GM18498 (cell line): ENCODE measurements at regions not wholly inside any gene's neighbourhood (a gene's known extent, or its start where the extent isn't known, plus 50 kb on each side); places are given as distances from the start of the nearest gene placed in this dataset.

ENCODE experiments used
- ATAC-seq: cut with Tn5 transposase; IDR thresholded peaks from one replicate; pipeline ENCODE4 v1.9.1; 2021; ENCODE audit warnings: mild to moderate bottlenecking, moderate library complexity; ENCODE audit not compliant: unreplicated experiment

DNA sequence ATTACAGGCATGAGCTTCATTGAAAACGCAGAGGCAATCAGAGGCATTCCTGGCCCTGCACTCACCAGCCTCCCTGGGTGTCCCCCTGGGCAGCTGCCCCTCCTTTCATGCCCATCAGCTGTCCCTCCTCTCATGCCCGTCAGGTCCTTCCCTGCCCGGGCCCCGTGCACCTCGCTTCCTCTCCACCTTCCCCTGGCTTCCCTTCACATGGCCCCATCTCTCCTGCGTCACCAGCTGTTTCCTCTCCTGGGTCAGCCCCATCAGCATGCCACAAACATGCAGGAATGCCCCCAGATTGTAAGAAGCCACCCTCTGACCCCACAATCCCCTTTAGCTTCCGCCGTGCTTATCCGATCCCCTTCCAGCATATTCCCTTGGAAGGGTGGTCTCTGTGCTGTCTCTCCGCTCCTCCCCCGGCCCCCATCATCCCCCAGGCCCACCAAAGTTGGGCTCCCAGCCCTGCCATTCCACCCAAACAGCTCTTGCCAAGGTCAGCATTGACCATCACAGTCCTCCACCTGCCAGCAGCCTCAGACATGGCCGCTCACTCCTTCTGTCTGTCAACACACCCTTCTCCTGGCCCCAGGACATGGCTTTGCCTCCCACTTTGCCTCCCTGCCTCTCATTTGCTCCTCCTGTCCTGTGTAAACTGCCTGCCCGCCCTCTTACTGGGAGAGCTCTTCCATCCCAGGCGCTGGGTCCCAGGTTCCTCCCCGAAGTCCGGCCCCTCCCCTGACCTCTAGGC lies 98.6 kb upstream of the IER5L start:
- ATAC-seq = no peak

GRCh38 chr9:129275626-129276247 lies 97.7 kb upstream of the IER5L start:
- no peak for ATAC-seq

- ATAC-seq = no peak
Measured at GRCh38 chr9:129273941-129274684, 96.1 kb upstream of the IER5L start.

DNA sequence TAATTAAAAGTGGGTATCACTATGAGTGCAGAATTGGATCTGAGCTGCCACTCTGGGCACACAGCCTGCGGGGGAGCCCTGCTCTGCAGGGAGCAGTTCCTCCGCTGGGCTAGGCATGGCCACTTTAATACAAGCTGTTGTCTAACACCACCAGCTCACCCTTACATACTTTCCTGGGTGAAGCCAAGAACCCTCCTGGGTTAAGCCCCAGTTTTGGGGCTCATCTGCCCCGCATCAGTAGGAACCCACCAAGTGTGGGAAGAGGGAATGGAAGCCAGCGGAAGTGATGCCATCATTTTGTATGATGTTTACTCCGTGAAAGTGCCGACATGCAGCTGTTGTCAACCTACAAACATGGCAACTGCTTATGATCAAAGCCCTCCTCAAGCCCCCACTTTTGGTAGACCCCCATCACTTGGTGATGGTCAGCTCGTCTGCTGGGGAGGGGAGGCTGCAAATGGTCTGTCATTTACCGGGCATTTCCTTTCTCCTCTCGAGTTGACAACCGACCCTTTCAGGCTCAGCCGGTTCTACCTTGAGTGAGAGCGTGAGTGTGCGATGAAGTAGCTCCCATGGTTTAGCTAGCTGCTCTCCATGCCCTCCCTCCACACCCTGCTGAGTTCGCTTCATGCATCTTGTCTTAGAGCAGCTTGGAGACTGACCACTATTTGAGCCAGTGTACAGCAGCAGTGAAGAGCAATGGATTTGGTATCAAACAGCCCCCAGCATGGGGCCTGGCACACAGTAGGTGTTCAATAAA lies 95.3 kb upstream of the IER5L start:
- ATAC-seq = no peak

DNA sequence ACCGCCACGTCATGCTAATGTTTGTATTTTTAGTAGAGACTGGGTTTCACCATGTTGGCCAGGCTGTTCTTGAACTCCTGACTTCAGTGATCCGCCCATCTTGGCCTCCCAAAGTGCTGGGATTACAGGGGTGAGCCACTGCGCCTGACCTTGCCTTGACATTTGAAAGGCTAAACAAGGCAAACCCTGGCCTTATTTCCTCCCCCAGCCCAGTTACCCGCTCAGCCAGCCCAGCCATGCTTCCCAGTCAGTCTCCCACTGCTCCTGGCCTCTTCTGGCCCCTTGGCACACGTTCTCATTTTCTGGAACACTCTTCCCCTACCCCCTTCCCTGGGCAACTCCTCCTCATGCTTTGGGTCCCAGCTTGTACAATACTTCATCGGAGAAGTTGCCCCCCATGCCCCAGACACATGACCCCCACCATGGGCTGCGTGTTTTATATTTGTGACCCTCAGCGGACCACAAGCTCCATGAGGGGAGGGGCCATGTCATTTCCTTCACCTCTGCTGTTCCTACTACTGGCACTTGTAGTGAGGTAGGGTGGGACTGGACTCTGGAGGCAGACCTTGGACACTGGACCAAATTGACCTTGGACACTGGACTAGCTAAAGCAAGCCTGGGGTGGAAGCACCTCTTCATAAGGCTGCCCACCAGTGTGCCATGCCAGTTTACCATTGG lies 94.4 kb upstream of the IER5L start:
- no peak for ATAC-seq

DNA sequence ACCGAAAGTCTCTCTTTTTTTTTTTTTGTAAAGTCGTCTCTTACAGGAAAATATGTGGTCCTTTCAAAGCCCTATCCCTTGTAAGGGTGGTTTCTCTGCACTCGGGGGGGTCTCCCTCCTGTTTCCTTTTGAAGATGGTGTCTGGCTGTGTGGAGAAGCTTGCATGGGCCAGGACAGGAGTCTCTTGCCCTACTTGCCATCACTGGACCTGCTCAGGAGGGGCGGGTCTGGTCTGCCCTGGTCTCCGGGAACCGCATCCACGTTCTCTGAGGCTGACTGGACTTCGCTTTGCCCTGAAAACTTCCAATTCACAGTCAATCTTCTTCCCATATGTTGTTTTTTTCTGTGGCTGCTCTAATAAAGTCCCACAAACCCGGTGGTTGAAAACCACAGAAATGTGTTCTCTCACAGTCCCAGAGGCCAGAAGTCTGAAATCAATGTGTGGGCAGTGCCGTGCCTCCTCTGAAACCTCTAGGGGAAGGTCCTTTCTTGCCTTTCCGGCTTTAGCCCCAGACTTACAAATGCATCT lies 92.9 kb upstream of the IER5L start:
- no peak for ATAC-seq

DNA sequence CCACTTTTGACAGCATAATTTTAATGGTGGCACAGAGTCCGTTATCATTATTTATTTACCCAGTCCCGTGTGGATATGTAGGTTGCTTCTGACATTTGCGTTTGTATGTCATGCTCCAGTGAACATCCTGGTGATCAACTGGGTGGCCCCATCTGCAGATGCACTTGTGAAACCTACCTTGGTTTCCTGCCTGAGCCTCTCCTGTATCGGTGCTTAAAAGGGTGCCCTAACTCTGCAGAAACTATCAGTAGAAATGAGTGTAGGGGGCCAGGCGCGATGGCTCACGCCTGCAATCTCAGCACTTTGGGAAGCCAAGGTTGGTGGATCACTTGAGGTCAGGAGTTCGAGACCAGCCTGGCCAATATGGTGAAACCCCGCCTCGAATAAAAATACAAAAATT lies 92.1 kb upstream of the IER5L start:
- ATAC-seq = peak; percentile 83

DNA sequence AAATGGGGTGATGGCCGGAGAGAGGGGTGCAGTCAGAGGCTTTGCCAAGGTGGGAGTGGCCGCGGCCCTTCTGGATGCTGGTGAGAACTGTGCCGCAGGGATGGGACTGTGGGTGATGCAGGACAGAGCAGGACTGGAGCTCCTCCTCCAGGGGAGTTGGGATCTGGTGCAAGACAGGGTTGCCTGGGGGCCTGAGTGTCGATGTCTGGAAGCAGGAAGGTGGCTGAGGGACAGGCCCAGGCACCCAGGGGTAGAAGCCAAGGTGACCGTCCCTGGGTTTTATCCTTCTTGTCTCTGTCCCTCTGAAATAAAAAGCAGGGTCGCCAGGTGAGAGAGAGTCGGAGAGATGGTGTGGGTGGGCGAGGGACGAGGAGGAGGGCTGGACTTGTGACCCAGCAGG lies 89.1 kb upstream of the IER5L start:
- ATAC-seq = no peak

- ATAC-seq = no peak
Measured at GRCh38 chr9:129266536-129266935, 88.5 kb upstream of the IER5L start.

DNA sequence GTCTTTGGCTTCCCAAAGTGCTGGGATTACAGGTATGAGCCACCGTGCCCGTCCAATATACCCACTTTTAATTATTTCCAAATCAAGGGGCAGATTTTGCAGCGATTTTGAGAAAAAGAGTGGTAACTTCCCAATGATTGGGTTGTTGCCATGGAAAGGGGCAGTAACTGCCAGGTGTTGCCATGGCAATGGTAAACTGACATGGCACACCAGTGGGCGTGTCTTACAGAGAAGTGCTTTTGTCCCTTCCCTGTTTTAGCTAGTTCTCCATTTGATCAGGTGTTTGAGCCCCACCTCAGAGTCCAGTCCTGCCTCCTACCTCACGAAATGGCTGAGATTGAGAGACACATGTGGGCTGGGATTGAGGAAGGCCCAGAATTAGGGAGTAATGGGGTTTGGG lies 86.3 kb upstream of the IER5L start:
- ATAC-seq = no peak

DNA sequence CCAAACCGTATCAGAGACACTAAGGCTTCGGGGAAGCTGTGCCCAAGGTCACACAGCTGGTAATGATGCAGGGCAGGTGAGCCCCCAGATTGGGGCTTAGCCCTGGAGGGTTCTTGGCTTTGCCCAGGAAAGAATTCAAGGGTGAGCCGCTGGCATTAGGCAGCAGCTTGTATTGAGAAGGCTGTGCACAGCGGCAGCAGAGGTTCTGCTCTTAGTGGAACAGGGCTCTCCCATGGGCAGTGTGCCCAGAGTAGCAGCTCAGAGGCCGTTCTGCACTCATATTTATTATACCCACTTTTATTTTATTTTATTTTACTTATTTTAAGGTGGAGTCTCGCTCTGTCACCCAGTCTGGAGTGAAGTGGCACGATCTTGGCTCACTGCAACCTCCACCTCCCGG lies 85.8 kb upstream of the IER5L start:
- ATAC-seq = no peak

- ATAC-seq = no peak
Measured at GRCh38 chr9:129262261-129262660, 84.2 kb upstream of the IER5L start.

GRCh38 chr9:129259375-129259774 lies 81.3 kb upstream of the IER5L start:
- no peak for ATAC-seq

DNA sequence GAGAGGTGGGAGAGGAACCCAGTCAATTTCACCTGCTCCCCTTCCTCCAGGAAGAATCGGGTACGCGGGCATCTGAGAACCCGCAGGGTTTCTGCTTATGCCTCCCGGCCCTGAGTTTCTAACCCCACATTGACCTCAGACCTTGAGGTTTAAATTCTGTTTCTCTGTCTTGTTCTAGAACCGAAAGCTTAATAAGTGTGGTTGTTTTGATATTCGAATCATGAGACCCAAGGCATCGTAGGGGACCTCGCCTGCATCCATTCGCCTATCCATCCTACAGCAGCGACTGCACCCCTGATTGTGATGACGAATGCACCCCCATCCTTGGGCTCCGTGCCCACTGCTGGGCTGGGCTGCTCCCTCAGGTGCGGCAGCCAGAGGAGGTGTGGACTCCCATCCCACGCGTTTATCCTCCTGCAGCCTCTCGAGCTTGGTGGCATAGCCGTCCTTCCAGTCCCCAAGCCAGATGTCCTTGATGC lies 80.8 kb upstream of the IER5L start:
- no peak for ATAC-seq

GRCh38 chr9:129258124-129258822 lies 80.2 kb upstream of the IER5L start:
- ATAC-seq = no peak

GRCh38 chr9:129256959-129257713 lies 79.1 kb upstream of the IER5L start:
- ATAC-seq = no peak

- no peak for ATAC-seq
Measured at GRCh38 chr9:129254566-129255287, 76.7 kb upstream of the IER5L start.

DNA sequence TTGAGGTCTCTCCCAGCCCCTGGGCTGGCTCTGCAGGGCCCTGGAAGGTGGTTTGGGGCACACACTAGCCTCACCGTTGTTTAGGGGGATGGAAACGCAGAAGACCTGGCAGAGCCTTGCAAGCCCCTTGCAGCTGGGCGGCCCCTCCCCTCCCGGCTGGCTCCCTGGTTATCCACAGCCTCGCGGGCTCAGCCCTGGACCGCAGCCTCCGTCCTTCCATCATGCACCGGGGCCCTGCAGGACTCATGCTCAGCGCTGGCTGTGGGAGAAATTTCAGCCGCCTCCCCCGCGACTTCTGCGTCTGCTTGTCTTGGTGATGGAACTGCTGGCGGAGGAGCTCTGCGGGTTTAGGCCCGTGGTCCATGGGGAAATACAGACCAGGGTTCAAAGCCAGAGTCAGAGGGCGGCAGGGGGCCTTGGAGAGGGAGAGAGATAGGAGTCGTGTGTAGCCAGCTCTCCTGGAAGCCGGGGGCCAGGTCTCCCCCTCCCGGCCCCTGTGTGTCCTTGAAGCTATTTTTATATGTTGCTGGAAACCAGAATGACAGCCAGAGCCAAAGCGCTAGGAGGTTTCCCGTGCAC lies 75.8 kb upstream of the IER5L start:
- no peak for ATAC-seq
